ENCODE measurements at regions not wholly inside any gene's neighbourhood (a gene's known extent, or its start where the extent isn't known, plus 50 kb on each side); places are given as distances from the start of the nearest gene placed in this dataset.

DNA sequence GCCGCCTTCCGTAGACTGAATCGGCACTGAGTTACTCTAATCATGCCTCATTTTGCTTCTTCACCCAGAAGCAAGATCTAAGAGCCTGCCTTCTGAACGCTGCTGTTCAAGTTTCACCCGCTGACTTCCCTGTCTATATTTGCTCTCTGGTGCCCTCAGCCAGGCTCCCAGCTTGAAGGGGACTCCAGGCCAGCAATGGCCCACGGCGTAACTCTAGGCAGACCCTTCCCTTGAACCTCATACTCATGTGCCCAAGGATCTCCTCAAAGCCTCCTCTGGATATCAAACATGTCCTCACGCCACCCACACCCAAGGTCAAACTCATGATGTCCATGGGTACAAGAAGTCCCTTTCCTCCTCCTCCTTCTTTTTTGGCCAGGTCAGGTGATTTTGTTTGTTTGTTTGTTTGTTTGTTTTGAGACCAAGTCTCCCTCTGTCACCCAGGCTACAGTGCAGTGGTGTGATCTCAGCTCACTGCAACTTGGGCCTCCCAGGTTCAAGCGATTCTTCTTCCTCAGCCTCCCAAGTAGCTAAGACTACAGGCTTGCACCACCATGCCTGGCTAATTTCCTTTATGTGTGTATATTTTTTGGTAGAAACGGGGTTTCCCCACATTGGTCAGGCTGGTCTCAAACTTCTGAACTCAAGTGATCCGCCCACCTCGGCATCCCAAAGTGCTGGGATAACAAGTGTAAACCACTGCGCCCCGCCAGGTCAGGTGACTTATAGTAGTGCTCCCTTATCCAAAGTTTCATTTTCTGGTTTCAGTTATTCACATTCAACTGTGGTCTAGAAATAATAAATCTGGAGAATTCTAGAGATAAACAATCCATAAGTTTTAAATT, 239.0 kb downstream of the SYK start:
- no peak for DNase-seq (ENCODE audit: low spot score)

- DNase-seq (ENCODE audit: low spot score), result no peak
Measured at GRCh38 chr9:91042024-91042423, 240.4 kb downstream of the SYK start.

- DNase-seq (ENCODE audit: low spot score), result no peak
Measured at GRCh38 chr9:91042541-91042940, 240.9 kb downstream of the SYK start.

DNA sequence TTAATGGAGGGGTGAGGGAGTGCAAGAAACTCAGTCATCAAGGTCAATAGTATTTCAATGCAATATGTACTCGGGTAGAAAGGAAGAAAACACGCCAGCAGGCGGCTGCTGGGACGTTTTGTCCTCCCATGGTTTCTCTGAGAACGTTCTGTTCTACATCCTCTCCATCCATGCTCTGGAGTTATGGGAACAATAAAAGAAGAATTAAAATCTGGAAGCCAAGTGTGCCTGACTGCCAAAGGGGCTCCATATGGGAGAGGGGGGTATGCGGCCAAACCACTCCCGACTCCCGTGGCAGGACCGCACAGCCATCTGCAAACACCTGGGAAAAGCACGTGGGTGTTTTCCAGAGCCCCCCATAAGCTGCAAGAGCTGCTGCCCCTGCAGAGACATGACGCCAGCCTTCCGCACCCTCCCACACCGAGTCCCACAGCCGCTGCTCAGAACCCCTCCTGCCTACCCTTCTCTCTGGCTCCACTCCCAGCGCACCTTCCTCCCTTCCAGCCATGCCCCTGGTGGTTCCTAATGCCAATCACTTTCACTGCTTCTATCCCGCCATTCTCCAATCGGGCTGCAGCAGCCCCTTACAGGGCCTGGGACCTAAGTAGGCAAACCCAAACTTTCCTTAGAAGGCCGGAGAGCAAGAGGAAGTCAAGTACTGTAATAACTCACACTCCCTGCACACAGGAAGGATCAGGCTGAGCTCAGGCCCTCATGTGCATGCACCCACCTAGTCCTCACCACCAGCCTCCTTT, 241.6 kb downstream of the SYK start:
- DNase-seq (ENCODE audit: low spot score), result no peak

- no peak for DNase-seq (ENCODE audit: low spot score)
Measured at GRCh38 chr9:91043811-91044175, 242.2 kb downstream of the SYK start.

GRCh38 chr9:91044354-91044753, 242.7 kb downstream of the SYK start:
- no peak for DNase-seq (ENCODE audit: low spot score)

GRCh38 chr9:91045041-91045440, 243.4 kb downstream of the SYK start:
- DNase-seq (ENCODE audit: low spot score), result no peak

DNA sequence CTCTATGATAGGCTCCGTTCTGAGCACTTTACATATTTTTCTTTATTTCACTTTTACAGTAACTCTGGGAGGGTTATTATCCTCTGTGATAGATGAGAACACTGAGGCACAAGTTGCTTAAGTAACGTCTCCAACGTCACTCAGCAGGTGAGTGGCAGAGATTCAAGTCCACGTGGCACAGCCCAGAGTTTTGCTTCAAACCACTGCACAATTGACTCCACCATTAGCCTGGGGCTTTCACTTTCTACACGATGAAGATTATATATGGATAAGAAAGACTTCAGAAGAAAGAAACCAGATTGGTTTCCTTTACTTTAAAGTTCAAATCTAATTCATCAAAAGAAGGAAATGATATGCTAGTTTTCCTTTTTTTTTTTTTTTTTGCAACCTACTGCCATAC, 245.9 kb downstream of the SYK start:
- DNase-seq (ENCODE audit: low spot score), result no peak

- DNase-seq (ENCODE audit: low spot score), result no peak
Measured at GRCh38 chr9:91047993-91048607, 246.5 kb downstream of the SYK start.

DNA sequence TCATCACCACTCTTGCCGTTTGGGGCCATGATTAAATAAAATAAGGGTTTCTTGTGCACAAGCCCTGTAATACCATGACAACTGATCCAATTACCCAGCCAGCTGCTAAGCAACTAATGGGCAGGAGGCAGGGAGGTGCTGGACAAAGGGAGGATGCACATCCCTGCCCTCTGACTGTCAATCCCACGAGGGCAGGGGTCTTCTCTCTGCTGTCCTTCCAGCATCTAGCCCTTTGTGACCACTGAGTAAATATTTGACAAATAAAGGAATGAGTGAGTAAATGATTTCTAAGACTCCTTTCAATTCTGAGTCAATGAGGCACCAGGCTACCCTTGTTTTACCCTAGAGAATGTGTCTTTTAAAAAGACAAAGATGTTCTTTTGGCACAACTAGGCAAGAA, 247.1 kb downstream of the SYK start:
- no peak for DNase-seq (ENCODE audit: low spot score)

- DNase-seq (ENCODE audit: low spot score), result no peak
Measured at GRCh38 chr9:91053824-91054223, 252.2 kb downstream of the SYK start.

DNA sequence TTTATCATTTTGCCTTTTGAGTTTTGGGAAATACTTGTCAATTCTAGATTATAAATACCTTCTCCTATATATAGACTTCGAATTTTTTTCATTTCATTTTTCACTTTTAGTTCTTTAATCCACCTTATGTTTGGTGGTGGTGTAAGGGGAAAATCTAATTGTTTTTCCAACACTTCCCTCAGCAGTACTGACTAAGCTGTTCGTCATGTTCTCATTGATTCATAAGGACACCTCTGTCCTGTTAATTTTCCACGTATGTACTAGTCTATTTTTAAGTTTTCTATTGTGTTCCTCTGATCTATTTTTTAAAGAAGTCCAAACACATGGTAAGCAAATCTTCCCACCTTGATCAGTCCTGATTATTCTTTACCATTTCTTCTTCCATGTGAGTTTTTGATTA, 254.2 kb downstream of the SYK start:
- no peak for DNase-seq (ENCODE audit: low spot score)

- no peak for DNase-seq (ENCODE audit: low spot score)
Measured at GRCh38 chr9:91056486-91056885, 254.9 kb downstream of the SYK start.

DNA sequence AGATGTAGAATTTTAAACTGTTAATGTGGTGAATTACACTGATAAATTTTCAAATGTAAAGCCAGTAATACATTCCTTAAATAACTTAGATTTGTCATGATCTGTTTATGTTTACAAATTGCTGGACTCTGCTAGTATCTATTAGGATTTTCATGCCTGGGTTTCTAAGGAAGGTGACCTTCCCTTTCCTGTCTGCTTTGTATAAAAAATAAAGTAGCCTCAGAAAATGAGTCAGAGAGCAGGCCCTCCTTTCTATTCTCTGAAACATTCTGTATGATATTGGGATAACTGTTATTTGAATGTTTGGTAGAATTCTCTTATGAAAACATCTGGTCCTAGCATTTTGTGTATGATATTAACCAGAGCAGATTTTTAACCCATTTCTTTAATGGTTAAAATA, 255.3 kb downstream of the SYK start:
- DNase-seq (ENCODE audit: low spot score), result no peak

DNA sequence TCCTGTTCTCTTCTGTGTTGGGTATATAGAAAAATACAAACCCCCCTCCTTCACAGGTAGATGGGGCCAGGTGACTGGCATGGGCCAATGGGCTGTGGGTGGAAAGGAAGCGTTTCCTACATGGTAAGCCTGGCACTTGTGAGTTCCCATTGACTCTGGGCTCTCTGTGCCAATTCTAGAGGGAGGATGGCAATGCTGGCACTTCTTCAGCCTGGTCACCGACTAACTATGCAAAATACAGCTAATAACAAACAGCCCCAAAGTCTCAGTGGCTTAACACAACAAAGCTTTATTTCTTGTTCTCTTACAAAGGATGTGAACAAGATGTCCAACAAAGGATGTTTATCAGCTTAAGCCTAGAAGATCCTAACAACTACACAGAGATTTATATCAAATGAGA, 258.1 kb downstream of the SYK start:
- DNase-seq (ENCODE audit: low spot score), result no peak

DNA sequence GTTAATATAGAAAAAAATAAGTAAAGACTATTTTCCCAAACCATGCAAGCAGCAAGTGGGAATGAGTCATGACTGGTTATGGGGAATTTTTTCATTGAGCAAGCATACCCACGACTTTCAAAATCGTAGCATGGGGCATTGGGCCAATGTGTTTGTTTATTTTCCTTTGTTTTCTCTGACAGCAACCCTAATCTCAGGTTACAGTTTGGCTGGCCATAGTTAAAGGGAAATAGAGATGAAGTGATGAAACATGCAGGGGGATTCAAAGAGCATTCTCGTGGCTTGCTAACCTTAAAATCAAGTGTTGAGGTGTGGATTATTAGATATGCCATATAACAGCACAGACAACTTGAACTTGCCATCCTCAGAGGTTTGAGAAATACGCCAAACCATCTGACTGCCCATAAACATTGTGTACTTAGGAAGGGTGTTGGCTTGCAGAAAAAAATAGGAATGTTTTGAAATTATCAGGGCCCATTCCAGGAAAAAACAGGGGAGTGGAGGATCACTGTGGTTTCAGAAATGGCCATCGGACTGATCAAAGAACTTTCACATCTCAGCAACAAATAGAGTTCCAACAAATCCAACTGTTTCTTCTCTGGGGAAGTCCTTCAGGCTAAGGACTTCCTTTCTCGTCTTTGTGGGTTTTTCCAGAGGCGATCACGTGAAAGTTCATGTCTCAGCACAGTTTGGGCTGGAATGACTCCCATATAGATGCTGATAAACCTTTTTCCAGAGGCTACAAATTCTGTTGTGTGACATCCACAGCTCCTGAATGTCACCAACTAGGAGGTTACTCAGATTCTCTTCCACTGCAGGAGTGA, 259.1 kb downstream of the SYK start:
- no peak for DNase-seq (ENCODE audit: low spot score)

GRCh38 chr9:91061506-91061905, 259.9 kb downstream of the SYK start:
- DNase-seq (ENCODE audit: low spot score), result no peak

GRCh38 chr9:91062281-91062680, 260.7 kb downstream of the SYK start:
- no peak for DNase-seq (ENCODE audit: low spot score)

- no peak for DNase-seq (ENCODE audit: low spot score)
Measured at GRCh38 chr9:91063471-91063870, 261.9 kb downstream of the SYK start.

DNA sequence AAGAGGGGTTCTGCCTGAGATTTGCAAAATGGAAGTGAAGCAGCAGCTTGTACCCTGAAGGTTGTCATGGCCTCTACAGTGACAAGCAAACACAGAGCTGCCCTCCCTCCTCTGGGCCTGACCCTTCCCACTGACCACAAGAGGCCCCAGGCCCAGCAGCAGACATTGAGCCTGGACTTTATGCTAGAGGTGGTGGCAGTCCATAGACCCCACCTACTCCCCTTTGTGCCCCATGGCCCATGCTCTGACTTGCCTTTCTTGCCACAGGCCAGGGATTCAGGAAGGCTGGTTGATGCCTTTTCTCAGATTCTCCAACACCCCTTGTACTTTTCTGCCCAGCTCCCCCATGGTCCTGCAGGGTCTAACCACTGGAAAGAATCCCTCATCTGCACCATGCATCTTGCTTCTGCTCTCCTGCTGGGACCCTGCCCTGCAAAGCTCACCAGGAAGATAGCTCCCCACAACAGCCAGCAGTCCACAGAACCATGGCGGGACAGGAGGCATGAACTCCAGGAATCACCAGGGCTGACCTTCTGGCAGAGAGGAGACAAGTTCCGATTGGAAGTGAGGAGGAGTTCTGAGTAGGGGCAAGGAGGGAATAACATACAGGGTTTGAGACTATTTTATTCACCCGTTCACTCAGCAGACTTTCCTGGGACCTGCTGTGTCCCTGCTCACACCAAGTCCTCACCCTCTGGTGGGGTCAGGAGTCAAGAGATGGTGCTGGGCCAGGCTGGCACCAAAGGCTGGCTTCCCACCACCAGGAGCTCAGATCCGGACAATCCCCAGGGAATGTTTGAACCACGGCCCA, 263.8 kb downstream of the SYK start:
- DNase-seq (ENCODE audit: low spot score), result no peak

GRCh38 chr9:91066042-91066415, 264.4 kb downstream of the SYK start:
- DNase-seq (ENCODE audit: low spot score), result no peak

DNA sequence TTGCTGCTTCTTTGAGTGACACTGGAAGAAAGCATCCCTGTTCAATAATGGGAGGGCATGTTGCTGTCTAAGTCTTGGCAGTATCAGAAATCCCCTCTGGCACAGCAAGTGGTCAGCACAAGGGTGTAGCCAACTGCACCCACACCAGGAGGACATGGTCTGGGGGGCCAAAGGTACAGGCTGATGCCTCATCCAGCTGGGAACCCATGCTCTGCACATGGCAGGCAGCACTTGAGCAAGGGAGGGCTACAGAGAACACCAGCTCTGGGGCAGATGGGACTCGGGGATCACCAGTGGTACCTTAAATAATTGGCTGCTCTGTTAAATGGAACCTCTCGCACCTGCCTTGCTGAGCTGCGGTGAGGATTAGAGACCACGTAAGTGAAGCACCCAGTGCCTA, 265.2 kb downstream of the SYK start:
- no peak for DNase-seq (ENCODE audit: low spot score)
